ENCODE measurements at regions not wholly inside any gene's neighbourhood (a gene's known extent, or its start where the extent isn't known, plus 50 kb on each side); places are given as distances from the start of the nearest gene placed in this dataset.

DNA sequence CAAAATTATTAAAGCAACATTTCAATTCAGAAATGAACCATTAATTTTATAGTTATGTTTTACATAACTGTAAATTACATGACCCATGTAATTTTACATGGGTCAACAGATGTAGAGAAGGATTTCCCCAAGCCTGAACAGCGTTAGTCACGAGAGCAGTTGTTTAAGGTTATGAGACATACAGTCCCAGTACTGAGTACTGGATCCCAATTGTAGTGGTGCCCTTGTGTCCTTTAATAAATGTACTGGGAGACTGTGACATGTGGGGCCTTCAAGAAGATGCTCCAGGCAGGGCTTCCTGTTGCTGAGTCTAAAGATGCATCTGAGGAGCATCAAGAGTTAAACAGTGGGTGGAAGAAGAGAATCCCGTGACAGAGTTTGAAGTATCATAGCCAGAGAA is 125.5 kb upstream of the ZNF462 start:
- TF ChIP-seq CTBP1 (IDR thresholded peaks at IDR 0.05; ENCODE audit: borderline replicate concordance) (no peak), L3MBTL2 (conservative IDR thresholded peaks at IDR 0.05) (no peak), BHLHE40 (IDR thresholded peaks at IDR 0.05; ENCODE audit: borderline replicate concordance) (no peak), FOXA1 (IDR thresholded peaks at IDR 0.05) (no peak), TARDBP (IDR thresholded peaks at IDR 0.05) (no peak), SUZ12 (IDR thresholded peaks at IDR 0.05) (no peak), NFRKB (IDR thresholded peaks at IDR 0.05) (no peak), ELF4 (IDR thresholded peaks at IDR 0.05) (no peak), LEF1 (IDR thresholded peaks at IDR 0.05; ENCODE audit: borderline replicate concordance) (no peak), ARNT (IDR thresholded peaks at IDR 0.05) (no peak), FOXM1 (IDR thresholded peaks at IDR 0.05; ENCODE audit: borderline replicate concordance) (no peak), FOXK2 (IDR thresholded peaks at IDR 0.05) (no peak), HDGF (IDR thresholded peaks at IDR 0.05; ENCODE audit: borderline replicate concordance) (no peak), ZNF384 (IDR thresholded peaks at IDR 0.05) (no peak), SP1 (IDR thresholded peaks at IDR 0.05) (no peak)
- TF ChIP-seq, protein P1, sequence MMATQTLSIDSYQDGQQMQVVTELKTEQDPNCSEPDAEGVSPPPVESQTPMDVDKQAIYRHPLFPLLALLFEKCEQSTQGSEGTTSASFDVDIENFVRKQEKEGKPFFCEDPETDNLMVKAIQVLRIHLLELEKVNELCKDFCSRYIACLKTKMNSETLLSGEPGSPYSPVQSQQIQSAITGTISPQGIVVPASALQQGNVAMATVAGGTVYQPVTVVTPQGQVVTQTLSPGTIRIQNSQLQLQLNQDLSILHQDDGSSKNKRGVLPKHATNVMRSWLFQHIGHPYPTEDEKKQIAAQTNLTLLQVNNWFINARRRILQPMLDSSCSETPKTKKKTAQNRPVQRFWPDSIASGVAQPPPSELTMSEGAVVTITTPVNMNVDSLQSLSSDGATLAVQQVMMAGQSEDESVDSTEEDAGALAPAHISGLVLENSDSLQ (IDR thresholded peaks at IDR 0.05): no peak
- CTCF ChIA-PET: no interaction called here

DNA sequence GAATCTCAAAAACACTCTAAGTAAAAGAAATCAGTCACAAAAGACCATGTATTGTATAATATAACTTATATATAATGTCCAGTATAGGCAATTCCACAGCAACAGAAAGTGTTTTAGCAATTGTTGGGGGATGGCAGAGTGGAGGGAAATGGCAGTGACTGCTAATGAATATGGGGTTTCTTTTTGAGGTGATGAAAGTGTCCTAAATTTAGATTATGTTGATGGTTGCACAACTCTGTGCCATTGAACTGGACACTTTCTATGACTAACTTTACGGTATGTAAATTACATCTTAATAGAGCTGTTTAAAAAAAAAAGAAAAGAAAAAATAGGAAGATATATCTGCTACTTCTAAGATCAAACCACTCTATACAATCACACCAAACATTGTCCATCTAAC is 124.9 kb upstream of the ZNF462 start:
- TF ChIP-seq FOXK2 (IDR thresholded peaks at IDR 0.05) (no peak), TARDBP (IDR thresholded peaks at IDR 0.05) (no peak), BHLHE40 (IDR thresholded peaks at IDR 0.05; ENCODE audit: borderline replicate concordance) (no peak), L3MBTL2 (conservative IDR thresholded peaks at IDR 0.05) (no peak), ZNF384 (IDR thresholded peaks at IDR 0.05) (no peak), FOXA1 (IDR thresholded peaks at IDR 0.05) (no peak), NFRKB (IDR thresholded peaks at IDR 0.05) (no peak), SP1 (IDR thresholded peaks at IDR 0.05) (no peak), ELF4 (IDR thresholded peaks at IDR 0.05) (no peak), CTBP1 (IDR thresholded peaks at IDR 0.05; ENCODE audit: borderline replicate concordance) (no peak), ARNT (IDR thresholded peaks at IDR 0.05) (no peak), FOXM1 (IDR thresholded peaks at IDR 0.05; ENCODE audit: borderline replicate concordance) (no peak), LEF1 (IDR thresholded peaks at IDR 0.05; ENCODE audit: borderline replicate concordance) (no peak), SUZ12 (IDR thresholded peaks at IDR 0.05) (no peak), HDGF (IDR thresholded peaks at IDR 0.05; ENCODE audit: borderline replicate concordance) (no peak)
- TF ChIP-seq, protein P1 (IDR thresholded peaks at IDR 0.05): no peak
- CTCF ChIA-PET: no interaction called here
- POLR2A ChIA-PET: no interaction called here
- DNase-seq (ENCODE audit: extremely low spot score): no peak

More for the DNA sequence above, 125.5 kb upstream of the ZNF462 start:
- POLR2A ChIA-PET: no interaction called here
- no peak for DNase-seq (ENCODE audit: extremely low spot score)

DNA sequence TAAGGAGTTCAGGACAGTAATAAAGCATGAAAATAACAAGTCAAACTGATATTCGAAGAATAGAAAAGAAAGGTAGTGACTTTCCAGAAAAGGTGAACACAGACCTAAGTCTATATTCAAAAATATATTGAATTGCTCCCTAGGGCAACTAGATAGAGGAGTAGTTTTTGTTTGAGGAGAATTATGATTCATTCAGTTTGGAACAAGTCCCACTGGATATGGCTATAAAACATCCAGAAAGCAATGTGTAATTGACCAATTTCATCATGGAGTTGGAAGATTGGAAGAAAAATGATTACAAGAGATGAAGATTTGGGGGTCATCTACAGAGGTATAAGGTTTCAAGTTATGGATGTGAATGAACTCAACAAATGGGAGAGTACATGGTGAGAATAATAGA is 117.5 kb upstream of the ZNF462 start:
- no peak for TF ChIP-seq ARNT (IDR thresholded peaks at IDR 0.05)
- no peak for TF ChIP-seq SP1 (IDR thresholded peaks at IDR 0.05)
- TF ChIP-seq FOXA1 (IDR thresholded peaks at IDR 0.05): no peak
- TF ChIP-seq, protein P1 (IDR thresholded peaks at IDR 0.05): no peak
- no peak for TF ChIP-seq FOXM1 (IDR thresholded peaks at IDR 0.05; ENCODE audit: borderline replicate concordance)
- no peak for TF ChIP-seq SUZ12 (IDR thresholded peaks at IDR 0.05)
- TF ChIP-seq NFRKB (IDR thresholded peaks at IDR 0.05): no peak
- no peak for TF ChIP-seq FOXK2 (IDR thresholded peaks at IDR 0.05)
- no peak for TF ChIP-seq BHLHE40 (IDR thresholded peaks at IDR 0.05; ENCODE audit: borderline replicate concordance)
- no peak for TF ChIP-seq TARDBP (IDR thresholded peaks at IDR 0.05)
- TF ChIP-seq ZNF384 (IDR thresholded peaks at IDR 0.05): no peak
- CTCF ChIA-PET: no interaction called here
- POLR2A ChIA-PET: no interaction called here
- no peak for DNase-seq (ENCODE audit: extremely low spot score)

DNA sequence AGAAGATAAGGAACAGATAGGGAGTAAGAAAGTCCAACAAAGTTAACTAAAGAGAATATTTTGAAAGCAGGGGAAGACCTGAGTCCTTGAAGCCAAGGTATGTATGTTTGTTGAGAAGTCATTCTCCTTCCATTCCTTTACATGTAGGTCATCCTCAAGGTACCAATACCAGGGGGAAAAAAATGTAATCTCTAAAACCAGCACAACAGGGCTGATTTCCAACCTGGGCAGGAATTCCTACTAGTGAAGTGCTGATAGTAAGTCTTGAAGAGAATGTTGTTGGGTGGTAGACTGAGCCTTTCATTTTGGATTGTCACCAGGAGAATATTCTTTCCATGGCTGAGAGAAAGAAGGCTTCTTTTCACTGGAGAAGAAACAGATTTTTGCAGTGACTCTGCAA is 117.1 kb upstream of the ZNF462 start:
- ChIA-PET POLR2A (no interaction called here), CTCF (no interaction called here)
- DNase-seq (ENCODE audit: extremely low spot score): no peak
- no peak for TF ChIP-seq CTBP1 (IDR thresholded peaks at IDR 0.05; ENCODE audit: borderline replicate concordance)

DNA sequence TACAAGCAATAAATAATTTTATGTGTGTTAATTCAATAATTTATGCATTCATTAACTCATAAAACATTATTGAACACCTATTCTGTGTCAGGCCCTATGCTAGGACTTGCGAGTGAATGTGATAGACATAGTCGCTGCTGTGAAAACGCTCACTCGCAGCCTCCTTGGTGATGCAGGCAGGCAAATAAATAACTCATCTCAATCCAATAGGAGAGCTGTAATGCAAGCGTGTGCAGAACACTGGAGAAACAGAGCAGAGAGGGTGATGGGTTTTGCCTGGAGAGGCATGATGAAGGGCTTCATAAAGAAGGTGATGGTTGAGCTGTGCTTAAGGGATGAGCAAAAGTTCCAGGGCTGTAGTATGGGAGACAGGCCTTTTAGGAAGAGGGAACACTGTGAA is 111.3 kb upstream of the ZNF462 start:
- ChIA-PET CTCF (interaction anchor here (0.6 kb wide), 1 partner anchor 98 kb away, joined by 4 read pairs; no protein-coding TSS in a partner anchor), POLR2A (no interaction called here)
- TF ChIP-seq ARNT (IDR thresholded peaks at IDR 0.05) (no peak), LEF1 (IDR thresholded peaks at IDR 0.05; ENCODE audit: borderline replicate concordance) (no peak)
- no peak for DNase-seq (ENCODE audit: extremely low spot score)

DNA sequence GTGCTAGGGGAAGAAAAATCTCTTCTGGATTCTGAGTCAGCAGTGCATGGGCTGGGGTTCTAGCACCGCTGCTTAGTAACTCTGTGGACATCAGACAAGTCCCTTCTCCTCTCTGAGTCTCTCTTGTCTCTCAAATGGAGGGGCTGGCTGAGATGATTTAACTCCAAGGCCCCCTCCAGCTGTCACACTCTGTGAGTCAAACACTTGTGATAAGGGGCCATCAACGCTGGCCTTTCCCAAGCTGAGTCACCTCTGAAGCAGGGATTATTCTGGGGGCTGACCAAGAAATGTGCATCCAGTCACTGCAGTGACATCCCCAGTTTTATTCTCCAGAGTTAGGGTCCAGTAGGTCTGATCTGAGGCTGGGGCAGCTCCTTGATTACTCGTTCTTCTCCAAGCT is 110.4 kb upstream of the ZNF462 start:
- no peak for DNase-seq (ENCODE audit: extremely low spot score)
- POLR2A ChIA-PET: no interaction called here
- CTCF ChIA-PET: interaction anchor here (0.6 kb wide), 1 partner anchor 97 kb away, joined by 4 read pairs; no protein-coding TSS in a partner anchor
- TF ChIP-seq BHLHE40 (IDR thresholded peaks at IDR 0.05; ENCODE audit: borderline replicate concordance) (no peak), CTBP1 (IDR thresholded peaks at IDR 0.05; ENCODE audit: borderline replicate concordance) (no peak), L3MBTL2 (conservative IDR thresholded peaks at IDR 0.05) (no peak), FOXA1 (IDR thresholded peaks at IDR 0.05) (no peak), ZNF384 (IDR thresholded peaks at IDR 0.05) (no peak), FOXM1 (IDR thresholded peaks at IDR 0.05; ENCODE audit: borderline replicate concordance) (no peak), ARNT (IDR thresholded peaks at IDR 0.05) (no peak), HDGF (IDR thresholded peaks at IDR 0.05; ENCODE audit: borderline replicate concordance) (no peak), ELF4 (IDR thresholded peaks at IDR 0.05) (no peak), NFRKB (IDR thresholded peaks at IDR 0.05) (no peak), SUZ12 (IDR thresholded peaks at IDR 0.05) (no peak), LEF1 (IDR thresholded peaks at IDR 0.05; ENCODE audit: borderline replicate concordance) (no peak)
